ENCODE measurements at regions not wholly inside any gene's neighbourhood (a gene's known extent, or its start where the extent isn't known, plus 50 kb on each side); places are given as distances from the start of the nearest gene placed in this dataset.

DNA sequence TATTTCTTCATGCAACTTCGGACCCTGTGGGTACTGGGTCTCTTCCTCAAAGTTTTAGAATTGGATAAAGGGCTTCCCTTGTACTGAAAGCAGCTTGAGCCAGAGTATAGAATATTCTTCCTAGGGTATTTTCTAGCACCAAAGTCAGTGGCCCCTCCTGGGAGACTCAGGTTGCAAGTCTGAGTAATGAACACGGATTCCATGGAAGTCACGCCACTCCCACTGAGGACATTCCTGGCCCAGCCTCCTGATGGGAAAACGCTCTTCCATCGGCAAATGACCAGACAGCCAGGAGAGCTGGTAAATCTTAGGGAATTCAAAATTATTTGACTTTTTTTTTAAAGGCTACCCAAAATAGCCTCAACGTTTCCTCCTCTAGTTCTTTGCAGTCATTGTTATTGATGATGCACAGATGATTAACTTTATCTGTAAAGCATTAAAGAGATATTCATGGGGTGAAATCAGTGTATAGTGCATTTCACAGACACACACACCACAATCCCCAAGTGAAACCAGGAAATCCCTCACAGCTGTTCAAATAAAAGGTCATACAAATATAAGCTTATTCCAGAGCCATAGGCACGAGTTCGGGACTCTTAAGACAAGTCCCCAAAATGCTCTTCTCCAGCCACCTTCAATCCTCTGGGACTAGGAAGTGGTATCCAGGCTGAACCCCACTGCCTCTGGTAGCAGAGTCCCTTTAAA lies 248.8 kb downstream of the SOD2 start:
- TF ChIP-seq, protein P1, sequence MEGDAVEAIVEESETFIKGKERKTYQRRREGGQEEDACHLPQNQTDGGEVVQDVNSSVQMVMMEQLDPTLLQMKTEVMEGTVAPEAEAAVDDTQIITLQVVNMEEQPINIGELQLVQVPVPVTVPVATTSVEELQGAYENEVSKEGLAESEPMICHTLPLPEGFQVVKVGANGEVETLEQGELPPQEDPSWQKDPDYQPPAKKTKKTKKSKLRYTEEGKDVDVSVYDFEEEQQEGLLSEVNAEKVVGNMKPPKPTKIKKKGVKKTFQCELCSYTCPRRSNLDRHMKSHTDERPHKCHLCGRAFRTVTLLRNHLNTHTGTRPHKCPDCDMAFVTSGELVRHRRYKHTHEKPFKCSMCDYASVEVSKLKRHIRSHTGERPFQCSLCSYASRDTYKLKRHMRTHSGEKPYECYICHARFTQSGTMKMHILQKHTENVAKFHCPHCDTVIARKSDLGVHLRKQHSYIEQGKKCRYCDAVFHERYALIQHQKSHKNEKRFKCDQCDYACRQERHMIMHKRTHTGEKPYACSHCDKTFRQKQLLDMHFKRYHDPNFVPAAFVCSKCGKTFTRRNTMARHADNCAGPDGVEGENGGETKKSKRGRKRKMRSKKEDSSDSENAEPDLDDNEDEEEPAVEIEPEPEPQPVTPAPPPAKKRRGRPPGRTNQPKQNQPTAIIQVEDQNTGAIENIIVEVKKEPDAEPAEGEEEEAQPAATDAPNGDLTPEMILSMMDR (IDR thresholded peaks at IDR 0.05; ENCODE audit: control extremely low read depth, extremely low read depth), result no peak
- WGBS, 2 donors, result 73 to 83% methylated on average over 8 of the region's 8 CpGs
- Histone ChIP-seq H3K4me3 (no peak overlapping the region), H3K9ac (ENCODE audit: insufficient read depth in 1 of 2, low read length in 2 of 2) (no peak overlapping the region), H3K27ac (ENCODE audit: low read depth in 1 of 2, low read length in 1 of 2) (no peak overlapping the region), H3K27me3 (ENCODE audit: control insufficient read depth in 3 of 3, insufficient read depth in 3 of 3, low read length in 2 of 3) (peaks cover 0 to 2% (median 0%) of the 10 kb centered on the region in 3 donors), H3K36me3 (ENCODE audit: control insufficient read depth in 4 of 4, insufficient read depth in 4 of 4, low read length in 4 of 4) (no peaks in the 10 kb centered on the region), H3K9me3 (ENCODE audit: control insufficient read depth in 4 of 4, insufficient read depth in 3 of 4, low read length in 3 of 4) (peaks cover 0 to 10% (median 0%) of the 10 kb centered on the region in 4 donors), H3K4me1 (ENCODE audit: control insufficient read depth in 5 of 5, insufficient read depth in 5 of 5, low read length in 5 of 5) (no peaks in the 10 kb centered on the region)
- no peak for ATAC-seq (ENCODE audit: insufficient read depth, low FRiP score)
- DNase-seq, result no peak

GRCh38 chr6:159443417-159443920 lies 249.6 kb downstream of the SOD2 start:
- Histone ChIP-seq H3K36me3 (ENCODE audit: control insufficient read depth in 4 of 4, insufficient read depth in 4 of 4, low read length in 4 of 4) (no peaks in the 10 kb centered on the region), H3K9me3 (ENCODE audit: control insufficient read depth in 4 of 4, insufficient read depth in 3 of 4, low read length in 3 of 4) (peaks cover 0 to 10% (median 0%) of the 10 kb centered on the region in 4 donors), H3K4me3 (no peak overlapping the region), H3K27ac (ENCODE audit: low read depth in 1 of 2, low read length in 1 of 2) (no peak overlapping the region), H3K27me3 (ENCODE audit: control insufficient read depth in 3 of 3, insufficient read depth in 3 of 3, low read length in 2 of 3) (peaks cover 0 to 2% (median 0%) of the 10 kb centered on the region in 3 donors), H3K4me1 (ENCODE audit: control insufficient read depth in 5 of 5, insufficient read depth in 5 of 5, low read length in 5 of 5) (no peaks in the 10 kb centered on the region), H3K9ac (ENCODE audit: insufficient read depth in 1 of 2, low read length in 2 of 2) (no peak overlapping the region)
- DNase-seq, result no peak
- no peak for ATAC-seq (ENCODE audit: insufficient read depth, low FRiP score)
- TF ChIP-seq, protein P1 (IDR thresholded peaks at IDR 0.05; ENCODE audit: control extremely low read depth, extremely low read depth), result no peak
- 57 to 62% methylated on average over 8 of the region's 8 CpGs for WGBS, 2 donors

DNA sequence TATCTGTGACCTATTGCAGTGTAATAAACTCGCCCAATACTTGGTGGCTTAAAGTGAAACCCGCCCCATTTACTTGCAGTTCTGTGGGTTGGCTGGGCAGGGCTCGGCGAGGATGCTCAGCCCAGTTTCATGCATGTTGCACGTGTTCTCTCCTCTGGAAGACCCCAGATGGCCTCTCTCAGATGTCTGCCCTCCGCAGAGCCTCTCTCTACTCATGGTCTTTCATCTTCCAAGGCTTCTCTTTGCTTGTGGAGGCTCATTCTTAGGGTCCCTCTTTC lies 251.4 kb downstream of the SOD2 start:
- peaks cover 0 to 2% (median 0%) of the 10 kb centered on the region in 3 donors for H3K27me3 ChIP-seq (ENCODE audit: control insufficient read depth in 3 of 3, insufficient read depth in 3 of 3, low read length in 2 of 3)
- ATAC-seq (ENCODE audit: insufficient read depth, low FRiP score) (no peak), DNase-seq (no peak)
- no peak overlapping the region for H3K4me3 ChIP-seq
- H3K27ac ChIP-seq (ENCODE audit: low read depth in 1 of 2, low read length in 1 of 2), result no peak overlapping the region
- peaks cover 0 to 10% (median 0%) of the 10 kb centered on the region in 4 donors for H3K9me3 ChIP-seq (ENCODE audit: control insufficient read depth in 4 of 4, insufficient read depth in 3 of 4, low read length in 3 of 4)
- 87 to 91% methylated on average over 6 of the region's 6 CpGs for WGBS, 2 donors
- no peaks in the 10 kb centered on the region for H3K36me3 ChIP-seq (ENCODE audit: control insufficient read depth in 4 of 4, insufficient read depth in 4 of 4, low read length in 4 of 4)
- TF ChIP-seq, protein P1 (IDR thresholded peaks at IDR 0.05; ENCODE audit: control extremely low read depth, extremely low read depth), result no peak
- H3K9ac ChIP-seq (ENCODE audit: insufficient read depth in 1 of 2, low read length in 2 of 2), result no peak overlapping the region
- no peaks in the 10 kb centered on the region for H3K4me1 ChIP-seq (ENCODE audit: control insufficient read depth in 5 of 5, insufficient read depth in 5 of 5, low read length in 5 of 5)

Measured in lung (tissue), 11 donors.